ENCODE measurements at regions not wholly inside any gene's neighbourhood (a gene's known extent, or its start where the extent isn't known, plus 50 kb on each side); places are given as distances from the start of the nearest gene placed in this dataset.

DNA sequence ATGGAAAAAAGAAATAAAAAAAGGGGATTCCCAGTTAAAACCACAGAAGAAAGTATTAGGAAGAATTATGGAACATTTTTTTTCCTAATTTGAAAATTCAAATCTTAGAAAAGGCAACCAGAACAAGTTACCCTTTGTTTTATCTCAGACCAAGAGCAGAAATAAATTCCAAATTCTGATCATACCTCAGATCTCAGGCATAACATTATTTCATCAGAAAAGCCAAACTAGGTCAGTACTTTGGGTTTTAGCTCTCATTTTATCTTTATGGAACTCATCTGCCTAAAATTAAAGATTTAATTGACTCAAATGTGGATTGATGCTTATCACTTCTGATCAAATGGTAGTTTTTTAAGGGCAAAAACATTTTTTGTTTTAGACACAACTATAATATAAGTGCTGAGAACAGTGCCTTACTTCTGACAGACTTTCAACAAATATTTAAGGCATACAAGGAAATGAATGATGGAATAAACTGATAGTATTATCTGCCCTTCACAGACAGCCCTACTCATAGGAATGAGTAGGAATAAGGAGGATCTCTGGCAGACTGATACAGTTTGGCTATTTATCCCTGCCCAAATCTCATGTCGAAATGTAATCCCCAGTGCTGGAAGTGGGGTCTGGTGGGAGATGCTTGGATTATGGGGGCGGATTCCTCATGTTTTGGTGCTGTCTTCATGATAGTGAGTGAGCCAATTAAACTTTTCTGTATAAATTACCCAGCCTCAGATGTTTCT, 245.3 kb upstream of the PITX2 start:
- dilution Hi-C loops (cut with MboI; ENCODE audit: extremely low pct_ligation_motif_present, low sequenced_read_pairs) (no loop called here), intact Hi-C loops (cut with micrococcal nuclease) (no loop called here)
- no peak overlapping the region for H3K4me3 ChIP-seq (replicated peaks in 1 of 3; ENCODE audit: insufficient read depth in 1 of 3, low read depth in 1 of 3, low read length in 3 of 3)
- FAIRE-seq (no peak), DNase-seq (ENCODE audit: low read depth, low spot score) (no peak)
- CTCF ChIA-PET = no interaction called here
- H4K20me1 ChIP-seq (replicated peaks; ENCODE audit: control insufficient read depth, extremely low read depth, insufficient read depth, low read length) = no peaks in the 10 kb centered on the region
- no peaks in the 10 kb centered on the region for H3K27me3 ChIP-seq (ENCODE audit: control insufficient read depth in 2 of 2, insufficient read depth in 2 of 2, low read length in 2 of 2)
- no peak overlapping the region for H3K9ac ChIP-seq (replicated peaks; ENCODE audit: extremely low read depth, insufficient read depth, low read length)
- POLR2A ChIA-PET = no interaction called here
- H3K9me1 ChIP-seq (replicated peaks; ENCODE audit: control insufficient read depth, extremely low read depth, insufficient read depth, low read length) = no peaks in the 10 kb centered on the region
- H3K4me2 ChIP-seq (ENCODE audit: insufficient read depth, low read length) = no peak overlapping the region
- H3K36me3 ChIP-seq (ENCODE audit: control insufficient read depth in 2 of 2, extremely low read depth in 1 of 2, insufficient read depth in 2 of 2, low read length in 2 of 2) = no peaks in the 10 kb centered on the region
- no peak overlapping the region for H3K27ac ChIP-seq (ENCODE audit: insufficient read depth, low read depth, low read length)
- H3K79me2 ChIP-seq (ENCODE audit: control insufficient read depth, insufficient read depth, low read length) = no peaks in the 10 kb centered on the region
- H3K9me3 ChIP-seq (replicated peaks; ENCODE audit: control insufficient read depth, insufficient read depth, low read length) = no peaks in the 10 kb centered on the region
- H3K4me1 ChIP-seq (ENCODE audit: control insufficient read depth, extremely low read depth, insufficient read depth, low read length) = peaks cover 3% of the 10 kb centered on the region
- no peak overlapping the region for H2AFZ ChIP-seq (ENCODE audit: low read depth, low read length)
- BruUV-seq (replicated peaks) = no TSS peak
- TF ChIP-seq, protein P1, sequence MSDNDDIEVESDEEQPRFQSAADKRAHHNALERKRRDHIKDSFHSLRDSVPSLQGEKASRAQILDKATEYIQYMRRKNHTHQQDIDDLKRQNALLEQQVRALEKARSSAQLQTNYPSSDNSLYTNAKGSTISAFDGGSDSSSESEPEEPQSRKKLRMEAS (IDR thresholded peaks at IDR 0.05; ENCODE audit: insufficient read depth, insufficient read length) = no peak
- TF ChIP-seq FOS (IDR thresholded peaks at IDR 0.05; ENCODE audit: borderline replicate concordance, insufficient read depth, low read length) (no peak), EZH2 (IDR thresholded peaks at IDR 0.05; ENCODE audit: borderline replicate concordance, low read depth, low read length, severe bottlenecking) (no peak), GATA2 (IDR thresholded peaks at IDR 0.05; ENCODE audit: insufficient read depth, insufficient read length, low read depth, low read length) (no peak), MYC (IDR thresholded peaks at IDR 0.05; ENCODE audit: low read depth, low read length) (no peak), JUN (IDR thresholded peaks at IDR 0.05; ENCODE audit: borderline replicate concordance, insufficient read depth, insufficient read length, low read depth) (no peak), POLR2AphosphoS5 (IDR thresholded peaks at IDR 0.05; ENCODE audit: insufficient read depth, low read depth, low read length) (no peak), POLR2A (IDR thresholded peaks at IDR 0.05; ENCODE audit: low read depth, low read length) (no peak)
- TF ChIP-seq, protein P2, sequence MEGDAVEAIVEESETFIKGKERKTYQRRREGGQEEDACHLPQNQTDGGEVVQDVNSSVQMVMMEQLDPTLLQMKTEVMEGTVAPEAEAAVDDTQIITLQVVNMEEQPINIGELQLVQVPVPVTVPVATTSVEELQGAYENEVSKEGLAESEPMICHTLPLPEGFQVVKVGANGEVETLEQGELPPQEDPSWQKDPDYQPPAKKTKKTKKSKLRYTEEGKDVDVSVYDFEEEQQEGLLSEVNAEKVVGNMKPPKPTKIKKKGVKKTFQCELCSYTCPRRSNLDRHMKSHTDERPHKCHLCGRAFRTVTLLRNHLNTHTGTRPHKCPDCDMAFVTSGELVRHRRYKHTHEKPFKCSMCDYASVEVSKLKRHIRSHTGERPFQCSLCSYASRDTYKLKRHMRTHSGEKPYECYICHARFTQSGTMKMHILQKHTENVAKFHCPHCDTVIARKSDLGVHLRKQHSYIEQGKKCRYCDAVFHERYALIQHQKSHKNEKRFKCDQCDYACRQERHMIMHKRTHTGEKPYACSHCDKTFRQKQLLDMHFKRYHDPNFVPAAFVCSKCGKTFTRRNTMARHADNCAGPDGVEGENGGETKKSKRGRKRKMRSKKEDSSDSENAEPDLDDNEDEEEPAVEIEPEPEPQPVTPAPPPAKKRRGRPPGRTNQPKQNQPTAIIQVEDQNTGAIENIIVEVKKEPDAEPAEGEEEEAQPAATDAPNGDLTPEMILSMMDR (IDR thresholded peaks at IDR 0.05; ENCODE audit: extremely low read depth in 1 of 2, insufficient read depth in 1 of 2, low read depth in 1 of 2, low read length in 2 of 2) = no peak

Measured in endothelial cell of umbilical vein (primary cell).